Stimulated activated CD4-positive, alpha-beta T cell treated with anti-CD3 and anti-CD28 coated beads, Interleukin-2, amount 100 ng/mL, for 48 hours (primary cell): ENCODE measurements at regions not wholly inside any gene's neighbourhood (a gene's known extent, or its start where the extent isn't known, plus 50 kb on each side); places are given as distances from the start of the nearest gene placed in this dataset.

ENCODE experiments used
- DNase-seq, 2 donors: peaks; one replicate each; pipeline ENCODE4 v3.0.0-alpha.2; 2020

- DNase-seq, result no peak
Measured at GRCh38 chr11:104522123-104522522, 358.2 kb upstream of the PDGFD start.

- DNase-seq, result no peak
Measured at GRCh38 chr11:104510169-104510568, 346.2 kb upstream of the PDGFD start.

- no peak for DNase-seq
Measured at GRCh38 chr11:104490182-104490581, 326.2 kb upstream of the PDGFD start.

GRCh38 chr11:104488561-104488960 lies 324.6 kb upstream of the PDGFD start:
- no peak for DNase-seq

- no peak for DNase-seq
Measured at GRCh38 chr11:104487046-104487806, 323.3 kb upstream of the PDGFD start.

- DNase-seq, result no peak
Measured at GRCh38 chr11:104484804-104485554, 321.0 kb upstream of the PDGFD start.

- no peak for DNase-seq
Measured at GRCh38 chr11:104476898-104477297, 313.0 kb upstream of the PDGFD start.

- DNase-seq, result no peak
Measured at GRCh38 chr11:104476454-104476853, 312.5 kb upstream of the PDGFD start.

- DNase-seq, result no peak
Measured at GRCh38 chr11:104467404-104467803, 303.5 kb upstream of the PDGFD start.

GRCh38 chr11:104465321-104465720 lies 301.4 kb upstream of the PDGFD start:
- DNase-seq, result no peak

- no peak for DNase-seq
Measured at GRCh38 chr11:104464691-104465090, 300.7 kb upstream of the PDGFD start.

GRCh38 chr11:104462341-104462740 lies 298.4 kb upstream of the PDGFD start:
- no peak for DNase-seq

- DNase-seq, result no peak
Measured at GRCh38 chr11:104451197-104451893, 287.4 kb upstream of the PDGFD start.

- DNase-seq, result no peak
Measured at GRCh38 chr11:104443387-104443786, 279.4 kb upstream of the PDGFD start.

GRCh38 chr11:104442321-104442720 lies 278.4 kb upstream of the PDGFD start:
- DNase-seq, result no peak

- DNase-seq, result no peak
Measured at GRCh38 chr11:104435494-104435893, 271.5 kb upstream of the PDGFD start.

GRCh38 chr11:104433751-104434150 lies 269.8 kb upstream of the PDGFD start:
- DNase-seq, result no peak

- no peak for DNase-seq
Measured at GRCh38 chr11:104432981-104433380, 269.0 kb upstream of the PDGFD start.

GRCh38 chr11:104432526-104432925 lies 268.6 kb upstream of the PDGFD start:
- no peak for DNase-seq

GRCh38 chr11:104422324-104422944 lies 258.5 kb upstream of the PDGFD start:
- no peak for DNase-seq

GRCh38 chr11:104410336-104410735 lies 246.4 kb upstream of the PDGFD start:
- DNase-seq, result no peak

- DNase-seq, result no peak
Measured at GRCh38 chr11:104408630-104409029, 244.7 kb upstream of the PDGFD start.

GRCh38 chr11:104405277-104405676 lies 241.3 kb upstream of the PDGFD start:
- no peak for DNase-seq
